M059J (cell line): ENCODE measurements at regions not wholly inside any gene's neighbourhood (a gene's known extent, or its start where the extent isn't known, plus 50 kb on each side); places are given as distances from the start of the nearest gene placed in this dataset.
"Not testable (repeated sequence)": the region's sequence is repeated elsewhere in the genome, so short reads cannot be mapped to it uniquely, and the experiment has no call there.

Experiments used
- DNase-seq: peaks from one replicate; pipeline ENCODE4 v3.0.0-alpha.2; 2012; ENCODE audit warnings: low read depth

- DNase-seq = no peak
Observed at GRCh38 chr14:87430810-87431209, 562.2 kb downstream of the GALC start.

- DNase-seq = no peak
Observed at GRCh38 chr14:87430214-87430613, 562.8 kb downstream of the GALC start.

- no peak for DNase-seq
Observed at GRCh38 chr14:87419925-87420324, 573.1 kb downstream of the GALC start.

- DNase-seq = no peak
Observed at GRCh38 chr14:87411370-87411769, 581.6 kb downstream of the GALC start.

- DNase-seq = no peak
Observed at GRCh38 chr14:87409393-87409792, 583.6 kb downstream of the GALC start.

GRCh38 chr14:87407344-87407743, 585.6 kb downstream of the GALC start:
- no peak for DNase-seq

GRCh38 chr14:87405563-87405962, 587.4 kb downstream of the GALC start:
- no peak for DNase-seq

GRCh38 chr14:87397499-87397898, 595.5 kb downstream of the GALC start:
- no peak for DNase-seq

- DNase-seq = no peak
Observed at GRCh38 chr14:87391066-87391465, 601.9 kb downstream of the GALC start.

GRCh38 chr14:87388946-87389345, 604.0 kb downstream of the GALC start:
- DNase-seq = no peak

- DNase-seq = no peak
Observed at GRCh38 chr14:87387806-87388205, 605.2 kb downstream of the GALC start.

GRCh38 chr14:87386524-87386923, 606.5 kb downstream of the GALC start:
- no peak for DNase-seq

- DNase-seq = no peak
Observed at GRCh38 chr14:87380054-87380453, 612.9 kb downstream of the GALC start.

GRCh38 chr14:87368751-87369150, 624.2 kb downstream of the GALC start:
- DNase-seq = no peak

- not testable (repeated sequence) for DNase-seq
Observed at GRCh38 chr14:87360246-87360645, 632.7 kb downstream of the GALC start.

- no peak for DNase-seq
Observed at GRCh38 chr14:87351007-87351406, 642.0 kb downstream of the GALC start.

GRCh38 chr14:87349921-87350320, 643.1 kb downstream of the GALC start:
- no peak for DNase-seq

GRCh38 chr14:87343652-87344051, 649.3 kb downstream of the GALC start:
- no peak for DNase-seq

GRCh38 chr14:87334997-87335685, 657.8 kb downstream of the GALC start:
- DNase-seq = no peak

- DNase-seq = no peak
Observed at GRCh38 chr14:87331991-87332390, 661.0 kb downstream of the GALC start.

- no peak for DNase-seq
Observed at GRCh38 chr14:87325741-87326140, 667.2 kb downstream of the GALC start.

- no peak for DNase-seq
Observed at GRCh38 chr14:87323191-87323590, 669.8 kb downstream of the GALC start.

- DNase-seq = no peak
Observed at GRCh38 chr14:87321548-87321947, 671.4 kb downstream of the GALC start.

GRCh38 chr14:87312894-87313205, 680.1 kb downstream of the GALC start:
- no peak for DNase-seq
